Glomerular visceral epithelial cell (primary cell): ENCODE measurements at regions not wholly inside any gene's neighbourhood (a gene's known extent, or its start where the extent isn't known, plus 50 kb on each side); places are given as distances from the start of the nearest gene placed in this dataset.
"Not testable (repeated sequence)": the region's sequence is repeated elsewhere in the genome, so short reads cannot be mapped to it uniquely, and the experiment has no call there.

Experiments used
- DNase-seq: peaks from one replicate; pipeline ENCODE4 v3.0.0-alpha.2; 2016; ENCODE audit errors: extremely low spot score

DNA sequence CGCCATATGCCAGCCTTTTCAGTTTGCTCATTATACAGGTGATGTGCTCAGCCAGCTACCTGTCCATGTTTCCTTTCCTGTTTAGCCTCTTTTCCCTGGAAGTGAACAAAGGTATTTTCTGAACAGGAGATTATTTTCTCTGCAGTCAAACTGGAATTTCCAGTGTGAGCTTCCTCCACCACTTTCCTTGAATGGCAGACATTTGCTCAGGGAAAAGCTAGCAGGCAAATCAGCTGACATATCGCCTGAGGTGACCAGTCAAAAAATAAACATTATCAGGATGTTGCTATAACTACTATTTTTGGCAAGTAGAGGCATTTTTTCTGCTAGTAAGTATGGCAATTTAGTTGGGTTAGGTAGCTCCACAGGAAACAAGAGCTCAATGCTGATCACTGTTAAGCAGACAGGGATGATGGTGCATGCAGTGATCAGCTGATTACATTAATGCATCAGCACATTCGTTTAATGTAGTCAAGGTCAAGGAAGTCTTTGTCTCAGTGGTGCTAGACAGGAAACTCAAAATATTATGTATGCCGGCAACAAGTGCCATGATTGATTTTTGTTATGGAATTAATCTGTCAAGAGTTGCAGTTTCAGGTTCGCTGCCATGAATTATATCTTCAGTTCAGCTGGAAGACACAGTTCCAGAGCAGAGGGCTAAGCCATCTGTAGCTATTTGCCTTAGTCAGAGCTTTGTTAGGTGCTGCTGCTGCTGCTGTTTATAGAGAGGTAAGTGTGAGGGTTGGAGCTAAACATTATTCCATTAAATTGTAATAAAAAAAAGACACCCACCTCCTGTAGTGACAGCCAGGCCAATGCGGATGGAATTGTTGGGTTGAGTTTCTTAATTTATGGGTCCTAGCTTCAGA lies 179.7 kb upstream of the ST6GALNAC5 start:
- DNase-seq, result no peak

DNA sequence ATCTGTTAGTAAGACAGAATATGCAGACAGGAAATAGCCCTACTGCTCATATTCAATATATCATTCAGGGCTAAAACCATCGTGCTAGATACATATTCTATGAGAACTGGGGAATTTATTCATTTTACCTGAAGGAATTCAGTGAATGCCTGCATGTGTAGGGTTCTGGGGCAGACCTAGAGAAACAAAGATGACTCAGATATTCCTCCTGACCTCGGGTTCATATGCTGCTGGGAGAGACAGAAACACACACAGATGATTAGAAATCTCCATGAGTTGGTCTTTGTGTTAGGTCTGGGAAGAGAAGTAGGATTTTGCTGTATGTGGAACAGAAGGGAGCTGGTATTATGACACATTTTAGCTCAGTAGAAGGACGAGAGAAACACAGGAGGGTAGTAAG lies 176.5 kb upstream of the ST6GALNAC5 start:
- no peak for DNase-seq

DNA sequence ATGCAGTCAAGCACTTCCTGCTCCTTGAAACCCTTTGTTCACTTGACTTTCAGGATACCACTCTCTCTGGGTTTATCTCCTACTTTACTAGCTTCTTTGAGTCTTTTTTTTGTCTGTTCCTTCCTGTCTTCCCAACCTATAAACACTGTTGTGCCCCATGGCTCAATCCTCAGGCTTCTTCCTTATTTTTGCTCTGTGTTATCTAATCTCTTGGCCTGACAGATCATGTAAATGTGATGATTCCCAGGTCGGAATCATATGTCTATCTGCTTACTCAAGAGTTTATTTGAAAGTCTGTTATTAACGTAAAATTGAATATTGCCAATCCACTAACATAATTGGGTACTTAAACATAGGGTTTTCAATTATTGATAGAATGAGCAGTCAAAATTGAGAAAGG lies 171.7 kb upstream of the ST6GALNAC5 start:
- DNase-seq, result no peak

DNA sequence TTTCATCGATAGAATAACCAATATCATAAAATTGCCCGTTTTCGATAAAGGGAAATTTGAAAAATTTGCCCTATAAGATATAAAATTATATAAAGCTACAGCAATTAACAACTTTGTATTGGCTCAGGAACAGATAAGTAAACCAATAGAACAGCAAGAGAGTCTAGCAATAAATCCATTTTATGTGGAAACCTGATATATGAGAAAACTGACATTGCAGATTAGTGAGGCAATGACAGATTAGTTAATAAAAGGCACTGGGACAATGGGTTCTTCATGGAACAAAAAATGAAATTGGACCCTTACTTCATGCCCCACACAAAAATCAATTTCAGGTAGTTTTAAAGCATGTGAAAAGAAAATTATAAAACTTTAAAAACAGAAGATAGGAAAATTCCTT lies 169.9 kb upstream of the ST6GALNAC5 start:
- no peak for DNase-seq

DNA sequence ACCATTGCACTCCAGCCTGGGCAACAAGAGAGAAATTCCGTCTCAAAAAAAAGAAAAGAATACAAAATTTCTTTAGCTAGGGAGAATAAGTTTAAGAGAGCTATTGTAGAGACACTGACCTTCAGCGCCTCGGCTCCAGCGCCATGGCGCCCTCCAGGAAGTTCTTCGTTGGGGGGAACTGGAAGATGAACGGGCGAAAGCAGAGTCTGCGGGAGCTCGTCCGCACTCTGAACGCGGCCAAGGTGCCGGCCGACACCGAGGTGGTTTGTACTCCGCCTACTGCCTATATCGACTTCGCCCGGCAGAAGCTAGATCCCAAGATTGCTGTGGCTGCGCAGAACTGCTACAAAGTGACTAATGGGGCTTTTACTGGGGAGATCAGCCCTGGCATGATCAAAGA lies 167.6 kb upstream of the ST6GALNAC5 start:
- DNase-seq, result not testable (repeated sequence)

DNA sequence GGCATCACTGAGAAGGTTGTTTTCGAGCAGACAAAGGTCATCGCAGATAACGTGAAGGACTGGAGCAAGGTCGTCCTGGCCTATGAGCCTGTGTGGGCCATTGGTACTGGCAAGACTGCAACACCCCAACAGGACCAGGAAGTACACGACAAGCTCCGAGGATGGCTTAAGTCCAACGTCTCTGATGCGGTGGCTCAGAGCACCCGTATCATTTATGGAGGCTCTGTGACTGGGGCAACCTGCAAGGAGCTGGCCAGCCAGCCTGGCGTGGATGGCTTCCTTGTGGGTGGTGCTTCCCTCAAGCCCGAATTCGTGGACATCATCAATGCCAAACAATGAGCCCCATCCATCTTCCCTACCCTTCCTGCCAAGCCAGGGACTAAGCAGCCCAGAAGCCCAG lies 167.1 kb upstream of the ST6GALNAC5 start:
- not testable (repeated sequence) for DNase-seq

DNA sequence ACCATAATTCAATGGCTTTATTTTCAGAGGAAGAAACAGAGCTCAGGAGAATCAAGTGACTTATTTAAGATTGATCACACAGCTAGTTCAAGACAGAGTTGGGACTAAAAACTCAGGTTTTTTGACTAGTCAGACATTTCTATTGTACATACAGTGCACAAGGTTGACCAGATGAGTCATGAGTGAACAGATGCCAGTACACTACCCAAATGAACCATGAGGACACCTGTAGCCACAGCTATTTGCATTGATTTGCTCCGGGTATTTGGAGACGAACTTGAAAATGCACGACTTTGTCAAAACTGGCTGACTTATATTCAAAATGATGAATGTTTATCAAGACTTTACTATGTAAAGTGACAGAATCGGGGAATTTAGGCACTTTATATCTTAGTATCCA lies 161.7 kb upstream of the ST6GALNAC5 start:
- no peak for DNase-seq

DNA sequence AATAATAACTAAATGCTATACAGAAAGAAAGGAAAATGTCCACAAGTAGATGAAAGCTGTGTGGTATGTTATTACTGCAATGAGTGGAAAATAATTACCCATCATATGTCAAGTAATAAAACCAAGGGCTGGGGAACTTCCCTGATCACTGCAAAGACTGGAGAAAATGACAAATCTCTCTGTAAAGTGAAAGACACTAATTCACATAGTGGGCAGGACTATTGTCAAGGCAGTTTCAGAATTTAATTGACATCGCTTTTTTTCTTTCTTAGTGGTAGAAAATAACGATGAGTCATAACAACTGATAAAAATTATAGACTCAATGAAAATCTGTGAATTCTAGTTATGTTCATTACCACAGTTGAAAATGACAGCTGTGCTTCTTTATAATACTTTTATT lies 153.7 kb upstream of the ST6GALNAC5 start:
- DNase-seq, result no peak

DNA sequence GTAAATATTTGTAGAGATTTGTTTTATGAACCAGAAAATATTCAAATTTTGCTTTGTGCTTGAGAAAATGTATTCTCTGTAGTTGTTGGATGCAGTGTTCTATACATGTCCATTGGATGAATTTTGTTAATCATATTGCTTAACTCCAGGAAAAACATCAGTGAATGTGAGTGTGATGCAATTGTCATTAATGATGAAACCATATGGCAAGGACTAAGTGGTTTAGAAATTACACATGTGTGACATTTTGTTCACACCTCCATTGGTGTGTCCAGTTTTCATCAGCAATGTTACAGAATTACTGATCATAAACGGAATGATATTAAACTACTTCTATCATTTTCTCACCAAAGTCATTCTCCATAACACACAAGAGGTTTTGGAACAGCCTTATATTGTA lies 151.8 kb upstream of the ST6GALNAC5 start:
- DNase-seq, result no peak

DNA sequence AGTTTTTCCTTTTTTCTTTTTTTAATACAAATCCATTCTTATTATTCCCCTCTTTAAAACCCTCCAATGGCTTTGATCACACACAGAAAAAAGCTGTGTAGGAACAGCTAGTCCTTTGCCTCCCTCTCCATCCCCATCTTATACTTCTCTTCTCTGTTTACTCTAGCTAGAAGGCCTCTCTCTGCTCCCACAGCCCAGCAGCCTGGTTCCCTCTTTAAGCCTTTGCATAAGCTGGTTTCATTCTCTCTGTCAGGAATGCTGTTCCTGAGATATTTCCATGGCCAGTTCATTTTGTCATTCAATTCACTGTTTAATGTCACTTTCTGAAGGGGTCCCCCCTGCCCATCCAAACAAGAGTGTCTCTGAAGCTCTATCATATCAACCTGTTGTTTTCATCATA lies 143.3 kb upstream of the ST6GALNAC5 start:
- no peak for DNase-seq

DNA sequence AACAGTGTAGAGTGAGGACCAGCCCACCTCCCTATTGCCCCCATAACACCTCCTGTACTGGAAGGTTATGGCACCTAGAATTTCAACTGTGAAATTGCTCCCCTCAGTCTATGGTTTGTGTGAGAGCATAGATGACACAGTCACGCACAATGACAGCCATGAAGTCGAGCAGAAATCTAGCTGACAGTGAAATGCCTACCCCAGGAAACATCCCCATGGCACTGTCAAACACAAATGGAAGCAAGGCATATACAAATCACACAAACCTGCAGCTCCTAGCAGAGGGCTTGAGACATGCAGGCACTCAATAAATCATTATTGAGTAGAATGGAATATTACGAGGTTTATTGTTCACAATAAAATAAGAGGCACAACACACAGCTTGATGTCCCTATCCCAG lies 142.5 kb upstream of the ST6GALNAC5 start:
- DNase-seq, result no peak

DNA sequence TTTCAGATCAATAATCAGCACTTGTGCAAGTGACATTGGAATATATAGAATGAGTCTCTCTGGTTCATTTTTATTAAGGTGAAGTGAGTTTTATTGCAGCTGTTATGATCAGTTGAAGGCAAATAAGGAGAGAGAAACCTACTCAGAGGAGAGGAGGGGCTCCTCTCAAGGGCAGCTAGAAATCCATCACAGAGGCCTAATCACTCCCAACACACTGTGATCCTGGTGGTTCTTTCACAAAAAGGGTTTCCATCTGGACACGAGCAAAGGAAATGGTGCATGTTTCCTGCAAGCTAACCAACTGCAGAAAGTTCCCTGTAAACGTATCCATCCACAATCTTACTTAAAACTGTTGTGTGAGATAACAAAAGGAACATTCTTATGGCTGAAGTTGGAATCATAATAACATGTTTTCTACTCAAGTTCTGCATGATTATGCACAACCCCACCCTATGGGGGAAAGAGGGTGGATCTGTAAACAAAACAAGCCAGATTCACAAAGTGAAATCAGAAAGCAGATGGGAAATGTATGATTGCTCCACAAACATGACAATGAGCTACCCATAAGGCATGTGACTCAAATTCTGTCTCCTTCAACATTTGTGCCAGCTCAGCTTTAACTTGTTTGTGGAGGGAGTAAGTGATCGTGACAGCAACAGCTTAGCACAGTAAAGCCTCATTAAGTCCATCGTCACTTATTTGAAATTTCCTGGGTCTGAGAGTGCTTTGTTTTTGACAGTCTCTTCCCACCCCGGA lies 141.2 kb upstream of the ST6GALNAC5 start:
- no peak for DNase-seq

DNA sequence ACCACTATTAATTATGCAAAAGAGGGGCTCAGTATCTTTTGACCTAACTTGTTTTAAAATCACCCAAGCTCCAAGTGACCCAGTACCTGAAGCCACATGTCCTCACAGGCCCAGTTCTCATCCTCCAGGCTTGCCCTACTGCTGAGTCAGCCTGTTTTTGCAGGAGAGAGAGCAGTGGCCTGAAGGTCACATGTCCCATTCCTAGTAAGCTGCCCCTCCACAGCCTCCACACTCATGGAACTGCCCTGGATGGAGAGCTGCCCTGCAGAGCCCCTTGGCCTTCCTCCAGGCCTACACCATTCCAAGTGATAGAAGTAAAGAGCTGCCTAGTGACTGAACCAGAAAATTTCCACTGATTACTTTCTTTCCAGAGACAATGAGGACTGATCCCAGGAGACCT lies 139.8 kb upstream of the ST6GALNAC5 start:
- DNase-seq, result no peak

DNA sequence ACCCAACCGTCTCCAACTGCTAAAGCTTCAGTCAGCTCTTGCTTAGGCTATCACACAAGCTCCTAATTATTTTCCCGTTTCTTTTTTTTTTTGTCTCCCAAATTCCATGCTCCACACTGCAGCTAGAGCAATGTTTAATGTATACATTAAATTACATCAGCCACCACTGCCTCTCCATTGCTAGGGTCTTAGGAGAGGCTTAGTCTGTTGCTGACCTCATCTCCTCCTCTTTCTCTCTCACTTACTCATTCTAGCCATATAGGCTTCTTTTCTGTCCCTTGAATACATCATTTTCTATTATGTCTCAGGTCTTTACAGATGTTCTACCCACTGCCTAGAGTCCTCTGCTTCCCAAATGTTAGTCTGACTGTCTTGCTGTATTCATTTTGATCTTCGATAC lies 138.1 kb upstream of the ST6GALNAC5 start:
- DNase-seq, result no peak

DNA sequence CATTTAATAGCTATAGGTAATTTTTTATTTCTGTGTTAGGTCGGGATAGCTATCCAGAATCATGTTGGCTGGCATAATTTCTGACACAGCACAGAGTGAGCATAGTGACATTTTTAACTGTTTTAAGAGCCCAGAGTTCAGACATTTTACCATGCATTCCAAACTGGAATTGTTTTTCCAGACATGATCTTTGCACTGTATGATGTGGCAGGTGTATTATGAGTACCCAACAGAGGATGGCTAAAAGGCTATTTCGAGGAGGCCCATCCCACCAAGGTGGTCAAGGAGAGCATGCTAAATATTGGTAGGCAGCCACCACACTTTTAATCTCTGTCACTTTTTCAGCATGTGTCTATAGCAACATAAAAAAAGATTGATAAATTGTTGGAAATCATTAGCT lies 137.3 kb upstream of the ST6GALNAC5 start:
- no peak for DNase-seq

DNA sequence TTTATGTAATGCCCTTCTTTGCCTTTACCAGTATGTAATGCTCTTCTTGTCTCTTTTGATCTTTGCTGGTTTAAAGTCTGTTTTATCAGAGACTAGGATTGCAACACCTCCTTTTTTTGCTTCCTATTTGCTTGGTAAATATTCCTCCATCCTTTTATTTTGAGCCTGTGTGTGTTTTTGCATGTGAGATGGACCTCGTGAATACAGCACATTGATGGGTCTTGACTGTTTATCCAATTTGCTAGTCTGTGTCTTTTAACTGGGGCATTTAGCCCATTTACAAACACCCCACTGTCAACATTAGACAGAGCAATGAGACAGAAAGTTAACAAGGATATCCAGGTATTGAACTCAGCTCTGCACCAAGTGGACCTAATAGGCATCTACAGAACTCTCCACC lies 128.9 kb upstream of the ST6GALNAC5 start:
- DNase-seq, result not testable (repeated sequence)

DNA sequence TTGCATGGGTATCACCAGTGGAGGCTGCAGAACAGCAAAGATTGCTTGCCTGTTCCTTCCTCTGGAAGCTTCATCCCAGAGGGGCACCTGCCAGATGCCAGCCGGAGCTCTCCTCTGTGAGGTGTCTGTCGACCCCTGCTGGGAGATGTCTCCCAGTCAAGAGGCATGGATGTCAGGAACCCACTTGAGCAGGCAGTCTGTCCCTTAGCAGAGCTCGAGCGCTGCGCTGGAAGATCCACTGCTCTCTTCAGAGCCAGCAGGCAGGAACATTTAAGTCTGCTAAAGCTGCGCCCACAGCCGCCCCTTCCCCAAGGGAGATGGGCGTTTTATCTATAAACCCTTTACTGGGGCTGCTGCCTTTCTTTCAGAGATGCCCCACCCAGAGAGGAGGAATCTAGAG lies 126.3 kb upstream of the ST6GALNAC5 start:
- DNase-seq, result not testable (repeated sequence)

DNA sequence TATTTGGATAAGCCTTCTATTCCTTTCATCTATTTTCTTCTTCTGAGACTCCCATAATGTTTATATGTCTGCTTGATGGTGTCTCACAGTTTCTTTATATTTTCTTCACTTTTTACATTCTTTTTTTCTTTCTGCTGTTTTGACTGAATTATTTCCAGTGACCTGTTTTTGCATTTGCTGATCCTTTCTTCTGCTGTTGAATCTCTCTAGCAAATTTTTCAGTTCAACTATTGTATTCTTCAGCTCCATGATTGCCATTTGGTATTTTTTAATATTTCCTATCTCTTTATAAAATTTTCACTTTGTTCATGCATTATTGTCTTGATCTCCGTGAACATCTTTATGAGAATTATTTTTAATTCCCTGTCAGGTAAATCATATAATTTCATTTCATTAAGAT lies 122.3 kb upstream of the ST6GALNAC5 start:
- DNase-seq, result no peak

DNA sequence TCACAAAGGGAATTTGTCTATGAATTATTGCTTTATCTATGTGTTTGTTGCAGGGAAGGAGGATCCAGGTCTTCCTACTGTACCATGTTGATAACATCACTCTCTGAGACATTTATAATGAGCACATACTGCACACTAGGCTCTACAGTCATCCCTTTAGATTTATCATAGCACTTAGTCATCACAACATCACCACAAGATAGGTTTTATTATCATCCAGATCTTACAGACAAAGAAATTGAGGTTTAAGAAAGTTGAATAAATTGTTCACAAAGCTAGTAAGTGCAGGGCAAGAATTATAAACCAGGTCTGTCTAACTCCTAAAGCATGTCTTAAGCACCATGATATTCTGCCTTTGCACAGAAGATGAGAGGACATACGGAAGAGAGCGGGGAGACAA lies 121.1 kb upstream of the ST6GALNAC5 start:
- DNase-seq, result no peak

DNA sequence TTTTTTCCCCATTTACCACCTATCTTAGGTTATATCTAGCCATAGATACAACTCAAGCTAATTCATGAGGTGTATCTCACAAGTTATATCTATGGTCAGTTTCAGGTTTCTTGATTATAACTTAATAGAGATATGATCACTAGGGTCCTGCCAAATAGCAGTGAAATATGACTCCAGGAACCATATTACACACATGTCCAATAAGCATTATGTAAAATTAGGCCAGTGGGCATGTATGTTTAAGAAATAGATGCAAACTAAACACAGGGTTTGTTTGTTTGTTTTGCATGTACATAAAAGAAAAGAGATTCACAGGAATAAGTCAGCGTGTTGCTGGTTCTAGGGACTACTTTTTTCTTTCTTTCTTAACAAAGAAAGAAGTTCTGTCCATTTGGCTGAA lies 112.5 kb upstream of the ST6GALNAC5 start:
- no peak for DNase-seq

DNA sequence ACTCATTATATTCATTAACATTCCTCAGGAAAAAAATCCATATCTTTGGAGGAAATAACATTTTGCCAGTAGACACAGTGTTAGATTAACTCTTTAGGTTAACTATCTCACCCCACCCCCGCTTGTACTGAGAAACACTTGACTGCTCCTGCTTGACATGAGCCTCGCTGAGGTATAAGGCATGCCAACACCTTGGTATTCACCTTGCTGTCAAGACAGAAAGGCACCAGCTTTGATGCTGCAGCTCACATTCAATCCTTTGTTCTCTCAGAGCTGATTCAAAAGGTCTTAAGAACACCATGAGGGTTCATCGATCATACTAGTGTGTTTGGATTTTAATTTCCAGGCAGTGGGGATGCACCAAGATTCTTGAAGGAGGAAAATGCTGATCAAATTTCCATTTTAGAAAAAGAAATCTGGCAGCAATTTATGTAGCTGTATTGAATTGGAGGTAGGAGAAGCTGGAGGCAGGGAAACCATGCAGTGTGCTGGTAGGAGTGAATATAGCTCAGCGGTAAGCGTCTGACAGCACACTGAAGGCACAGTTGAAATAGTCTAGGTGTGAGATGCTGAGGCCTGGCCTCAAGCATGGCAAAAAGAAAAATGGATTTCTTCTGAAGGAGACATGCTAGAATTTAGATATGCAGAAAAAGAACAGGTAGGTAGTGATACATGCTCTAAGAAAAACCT lies 108.0 kb upstream of the ST6GALNAC5 start:
- DNase-seq, result no peak

DNA sequence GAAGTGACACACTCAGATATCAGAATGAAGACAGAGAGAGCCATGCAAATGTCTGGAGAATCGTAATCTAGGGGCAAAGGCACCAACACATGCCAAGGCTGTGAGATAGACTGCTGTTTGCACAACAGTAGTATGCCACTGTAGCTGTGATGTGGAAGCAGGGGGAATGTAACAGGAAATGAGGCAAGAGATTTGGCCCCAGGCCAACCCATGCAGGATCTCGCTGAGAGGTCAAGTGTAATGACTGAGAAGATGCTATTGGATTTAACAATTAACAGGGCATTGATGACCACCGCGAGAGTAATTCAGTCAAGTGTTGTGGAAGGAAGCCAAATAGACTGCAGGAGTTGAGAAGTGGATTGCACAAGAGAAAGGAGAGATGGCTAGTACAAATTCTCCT lies 107.3 kb upstream of the ST6GALNAC5 start:
- DNase-seq, result peak; percentile 25

DNA sequence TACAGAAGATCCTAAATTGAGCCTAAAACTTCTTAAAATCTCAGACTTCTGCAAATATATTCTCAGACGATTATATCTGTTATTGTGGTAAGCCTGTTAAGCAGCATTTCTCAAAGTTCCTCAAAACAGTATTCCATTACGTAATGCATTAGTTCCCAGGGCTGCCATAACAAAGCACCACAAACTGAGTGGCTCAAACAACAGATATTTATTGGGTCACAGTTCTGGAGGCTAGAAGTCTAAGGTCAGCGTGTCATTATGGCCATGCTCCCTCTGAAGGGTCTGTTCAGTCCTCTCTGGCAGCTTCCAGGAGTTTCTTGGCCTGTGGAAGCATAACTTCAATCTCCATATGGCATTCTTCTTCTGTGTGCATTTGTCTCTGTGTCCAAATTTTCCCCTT lies 103.5 kb upstream of the ST6GALNAC5 start:
- no peak for DNase-seq
